Panc1 (cell line): ENCODE measurements at regions not wholly inside any gene's neighbourhood (a gene's known extent, or its start where the extent isn't known, plus 50 kb on each side); places are given as distances from the start of the nearest gene placed in this dataset.

Source experiments
- ATAC-seq: fragments of 200-7000 bp; cut with Tn5 transposase; 2 replicates; pipeline ENCODE4 v1.9.1; 2020; ENCODE audit warnings: mild to moderate bottlenecking, moderate library complexity
- BruUV-seq: library from RNA; stranded (reverse); fragments of 400-500 nt; replicated peaks from 2 replicates; lab custom pipeline; 2021; lab: Mats Ljungman, UMichigan
- CTCF ChIA-PET: fragments of 300-600 bp; sonication (Branson Sonifier 250); formaldehyde crosslinking; loops from one replicate; lab custom pipeline; 2022; ENCODE audit warnings: antibody characterized with exemption; lab: Charles Lee
- POLR2A ChIA-PET: fragments of 300-600 bp; sonication (Branson Sonifier 250); formaldehyde crosslinking; loops from one replicate; lab custom pipeline; 2022; ENCODE audit warnings: antibody characterized with exemption; lab: Charles Lee
- DNase-seq: peaks from one replicate; pipeline ENCODE4 v3.0.0-alpha.2; 2010; ENCODE audit warnings: low read depth, low spot score
- H3K27ac ChIP-seq: 2 replicates; pipeline ENCODE4 v1.5.1; 2011; ENCODE audit warnings: mild to moderate bottlenecking, low read length, inconsistent platforms
- H3K27me3 ChIP-seq: fragments of 200-500 bp; sonication (Bioruptor generic); 2 replicates; pipeline ENCODE4 v1.6.0; 2014; ENCODE audit warnings: low read length, inconsistent platforms; ENCODE audit not compliant: control insufficient read depth, insufficient read depth
- H3K36me3 ChIP-seq: fragments of 200-500 bp; sonication (Bioruptor generic); 2 replicates; pipeline ENCODE4 v1.5.1; 2014; ENCODE audit warnings: inconsistent platforms, mild to moderate bottlenecking, low read length, moderate library complexity; ENCODE audit not compliant: control insufficient read depth, insufficient read depth
- H3K4me1 ChIP-seq: 2 replicates; pipeline ENCODE4 v1.5.1; 2011; ENCODE audit warnings: inconsistent platforms, mild to moderate bottlenecking, low read length, moderate library complexity; ENCODE audit not compliant: control insufficient read depth, insufficient read depth
- H3K4me3 ChIP-seq, 2 experiments: 2 replicates each; pipeline ENCODE4 v1.5.1; 2011 to 2012; ENCODE audit warnings: low read depth in 2 of 2, low read length in 2 of 2, mild to moderate bottlenecking in 2 of 2, inconsistent platforms in 1 of 2, moderate library complexity in 1 of 2
- H3K9me3 ChIP-seq: fragments of 200-500 bp; sonication (Bioruptor generic); 2 replicates; pipeline ENCODE4 v1.5.1; 2014; ENCODE audit warnings: low read depth, mild to moderate bottlenecking, inconsistent platforms, low read length, moderate library complexity; ENCODE audit not compliant: control insufficient read depth, insufficient read depth
- POLR2AphosphoS5 ChIP-seq: IDR thresholded peaks from 2 replicates; pipeline ENCODE4 v1.6.1; 2012; ENCODE audit warnings: mild to moderate bottlenecking, low read depth, low read length, moderate library complexity
- SIN3A ChIP-seq: IDR thresholded peaks from 2 replicates; pipeline ENCODE4 v1.6.1; 2012; ENCODE audit warnings: low read depth, mild to moderate bottlenecking, low read length, moderate library complexity, borderline replicate concordance; ENCODE audit not compliant: insufficient read depth
- TCF7L2 ChIP-seq: IDR thresholded peaks from 2 replicates; pipeline ENCODE4 v1.6.1; 2011; ENCODE audit warnings: mild to moderate bottlenecking, low read depth, low read length, inconsistent platforms
- in situ Hi-C: cut with HindIII; loops from 2 replicates; pipeline ENCODE4 v1.10.0; 2016; ENCODE audit warnings: low sequenced_read_pairs, low pct_unique_long_range_greater_than_20kb
- intact Hi-C: fragments of 100-400 bp; cut with micrococcal nuclease; formaldehyde crosslinking; loops from one replicate; pipeline ENCODE4 v1.10.0; 2022; ENCODE audit not compliant: unreplicated experiment
- TF ChIP-seq, protein P1 (sequence below), 2 experiments: IDR thresholded peaks; 2 replicates each; pipeline ENCODE4 v1.6.1; 2011 to 2012; ENCODE audit warnings: low read depth in 2 of 2, control low read depth in 1 of 2, low read length in 1 of 2, mild to moderate bottlenecking in 1 of 2, moderate library complexity in 1 of 2; ENCODE audit not compliant: insufficient read depth in 1 of 2
- TF ChIP-seq, protein P2 (sequence below): fragments of 450-650 bp; IDR thresholded peaks from 2 replicates; pipeline ENCODE4 v1.5.1; 2017; ENCODE audit warnings: mild to moderate bottlenecking

DNA sequence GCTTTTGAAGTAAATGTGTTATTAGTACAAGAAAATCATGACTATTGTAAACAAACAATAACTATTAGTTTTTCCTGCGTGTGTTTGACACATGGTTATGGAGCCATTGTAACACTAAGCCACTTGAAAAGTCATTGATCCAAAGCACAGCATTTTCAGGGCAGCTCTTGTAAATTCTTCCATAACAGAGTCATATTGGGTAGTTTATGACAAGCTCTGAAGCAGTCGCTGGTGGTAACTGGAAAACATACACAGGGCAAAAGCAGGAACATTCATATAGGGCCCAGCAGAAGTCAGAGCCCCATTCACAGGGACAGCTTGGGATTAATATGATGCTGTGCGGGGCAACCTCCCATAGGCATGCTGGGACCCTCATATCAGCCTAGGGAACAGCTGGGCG lies 483.2 kb upstream of the PTBP2 start:
- no TSS peak for BruUV-seq
- no peak for TF ChIP-seq SIN3A
- intact Hi-C loops (no loop called here), in situ Hi-C loops (no loop called here)
- Histone ChIP-seq H3K27me3 (no peaks in the 10 kb centered on the region), H3K9me3 (no peaks in the 10 kb centered on the region), H3K36me3 (no peaks in the 10 kb centered on the region), H3K27ac (no peak overlapping the region), H3K4me1 (no peaks in the 10 kb centered on the region), H3K4me3 (no peak overlapping the region)
- DNase-seq (no peak), ATAC-seq (no peak)
- CTCF ChIA-PET = no interaction called here
- POLR2A ChIA-PET = no interaction called here

DNA sequence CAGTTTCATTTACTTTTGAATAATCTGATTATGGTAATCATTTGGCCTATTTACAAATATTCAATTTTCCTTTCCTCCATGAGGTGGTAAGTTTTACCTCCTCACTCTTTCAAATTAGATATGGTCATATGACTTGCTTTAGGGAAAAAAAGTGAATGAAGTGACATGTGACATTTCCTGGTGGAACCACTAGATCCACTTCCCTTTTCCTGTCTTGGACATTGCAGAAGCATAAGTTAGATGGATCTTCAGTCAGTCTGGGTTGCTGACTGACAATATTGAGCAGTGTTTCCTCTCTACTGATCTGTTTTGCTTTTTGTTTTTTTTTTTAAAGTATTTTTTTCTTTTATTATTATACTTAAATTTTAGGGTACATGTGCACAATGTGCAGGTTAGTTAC lies 481.1 kb upstream of the PTBP2 start:
- BruUV-seq = no TSS peak
- no peak for TF ChIP-seq POLR2AphosphoS5
- TF ChIP-seq, protein P1, sequence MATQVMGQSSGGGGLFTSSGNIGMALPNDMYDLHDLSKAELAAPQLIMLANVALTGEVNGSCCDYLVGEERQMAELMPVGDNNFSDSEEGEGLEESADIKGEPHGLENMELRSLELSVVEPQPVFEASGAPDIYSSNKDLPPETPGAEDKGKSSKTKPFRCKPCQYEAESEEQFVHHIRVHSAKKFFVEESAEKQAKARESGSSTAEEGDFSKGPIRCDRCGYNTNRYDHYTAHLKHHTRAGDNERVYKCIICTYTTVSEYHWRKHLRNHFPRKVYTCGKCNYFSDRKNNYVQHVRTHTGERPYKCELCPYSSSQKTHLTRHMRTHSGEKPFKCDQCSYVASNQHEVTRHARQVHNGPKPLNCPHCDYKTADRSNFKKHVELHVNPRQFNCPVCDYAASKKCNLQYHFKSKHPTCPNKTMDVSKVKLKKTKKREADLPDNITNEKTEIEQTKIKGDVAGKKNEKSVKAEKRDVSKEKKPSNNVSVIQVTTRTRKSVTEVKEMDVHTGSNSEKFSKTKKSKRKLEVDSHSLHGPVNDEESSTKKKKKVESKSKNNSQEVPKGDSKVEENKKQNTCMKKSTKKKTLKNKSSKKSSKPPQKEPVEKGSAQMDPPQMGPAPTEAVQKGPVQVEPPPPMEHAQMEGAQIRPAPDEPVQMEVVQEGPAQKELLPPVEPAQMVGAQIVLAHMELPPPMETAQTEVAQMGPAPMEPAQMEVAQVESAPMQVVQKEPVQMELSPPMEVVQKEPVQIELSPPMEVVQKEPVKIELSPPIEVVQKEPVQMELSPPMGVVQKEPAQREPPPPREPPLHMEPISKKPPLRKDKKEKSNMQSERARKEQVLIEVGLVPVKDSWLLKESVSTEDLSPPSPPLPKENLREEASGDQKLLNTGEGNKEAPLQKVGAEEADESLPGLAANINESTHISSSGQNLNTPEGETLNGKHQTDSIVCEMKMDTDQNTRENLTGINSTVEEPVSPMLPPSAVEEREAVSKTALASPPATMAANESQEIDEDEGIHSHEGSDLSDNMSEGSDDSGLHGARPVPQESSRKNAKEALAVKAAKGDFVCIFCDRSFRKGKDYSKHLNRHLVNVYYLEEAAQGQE (IDR thresholded peaks at IDR 0.05; ENCODE audit: insufficient read depth in 1 of 2, low read depth in 2 of 2, low read length in 1 of 2) = no peak
- TF ChIP-seq SIN3A = no peak
- TF ChIP-seq, protein P2, sequence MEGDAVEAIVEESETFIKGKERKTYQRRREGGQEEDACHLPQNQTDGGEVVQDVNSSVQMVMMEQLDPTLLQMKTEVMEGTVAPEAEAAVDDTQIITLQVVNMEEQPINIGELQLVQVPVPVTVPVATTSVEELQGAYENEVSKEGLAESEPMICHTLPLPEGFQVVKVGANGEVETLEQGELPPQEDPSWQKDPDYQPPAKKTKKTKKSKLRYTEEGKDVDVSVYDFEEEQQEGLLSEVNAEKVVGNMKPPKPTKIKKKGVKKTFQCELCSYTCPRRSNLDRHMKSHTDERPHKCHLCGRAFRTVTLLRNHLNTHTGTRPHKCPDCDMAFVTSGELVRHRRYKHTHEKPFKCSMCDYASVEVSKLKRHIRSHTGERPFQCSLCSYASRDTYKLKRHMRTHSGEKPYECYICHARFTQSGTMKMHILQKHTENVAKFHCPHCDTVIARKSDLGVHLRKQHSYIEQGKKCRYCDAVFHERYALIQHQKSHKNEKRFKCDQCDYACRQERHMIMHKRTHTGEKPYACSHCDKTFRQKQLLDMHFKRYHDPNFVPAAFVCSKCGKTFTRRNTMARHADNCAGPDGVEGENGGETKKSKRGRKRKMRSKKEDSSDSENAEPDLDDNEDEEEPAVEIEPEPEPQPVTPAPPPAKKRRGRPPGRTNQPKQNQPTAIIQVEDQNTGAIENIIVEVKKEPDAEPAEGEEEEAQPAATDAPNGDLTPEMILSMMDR = no peak
- TF ChIP-seq TCF7L2 = no peak
- no peaks in the 10 kb centered on the region for H3K36me3 ChIP-seq
- H3K4me3 ChIP-seq = no peak overlapping the region
- in situ Hi-C loops = no loop called here
- CTCF ChIA-PET = no interaction called here
- H3K27ac ChIP-seq = no peak overlapping the region
- ATAC-seq (no peak), DNase-seq (no peak)
- POLR2A ChIA-PET = no interaction called here
- H3K4me1 ChIP-seq = no peaks in the 10 kb centered on the region
- H3K9me3 ChIP-seq = no peaks in the 10 kb centered on the region
- H3K27me3 ChIP-seq = no peaks in the 10 kb centered on the region
- intact Hi-C loops = no loop called here

DNA sequence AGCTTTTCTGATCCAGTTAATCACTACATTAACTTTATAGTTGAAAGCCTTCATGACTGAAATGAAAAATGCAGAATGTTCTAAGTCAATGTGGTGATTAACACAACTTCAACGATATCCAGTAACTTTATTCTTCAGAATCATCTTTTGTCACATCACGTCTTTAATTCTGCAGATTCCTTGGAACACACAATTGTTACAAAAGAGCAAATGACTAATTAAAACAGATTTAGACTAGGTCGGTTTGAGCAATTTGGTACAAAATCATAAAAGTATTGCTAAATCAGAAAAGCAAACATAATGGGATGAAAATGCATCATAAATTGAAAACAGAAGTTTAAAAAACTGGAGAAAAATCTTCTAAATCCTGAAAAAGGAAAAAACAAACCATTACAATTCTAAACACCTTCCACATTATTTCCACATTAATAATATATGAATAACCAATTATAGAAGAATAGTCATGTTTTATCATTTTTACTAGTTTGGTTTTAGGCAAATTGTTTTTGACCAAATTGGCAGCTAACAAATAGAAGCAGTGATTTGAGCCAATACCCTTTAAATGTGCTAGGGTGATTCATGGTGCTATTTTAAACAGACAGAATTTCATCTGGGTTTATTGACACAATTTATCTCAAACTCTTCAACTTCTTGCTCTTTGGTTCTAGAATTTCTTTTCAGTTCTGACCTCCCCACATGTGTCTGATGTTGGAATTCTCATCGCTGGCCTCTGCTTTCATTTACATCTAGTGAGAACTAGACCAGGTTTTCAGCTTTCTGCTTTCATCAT lies 468.1 kb upstream of the PTBP2 start:
- ChIA-PET POLR2A (no interaction called here), CTCF (no interaction called here)
- BruUV-seq = no TSS peak
- DNase-seq = no peak
- in situ Hi-C loops (no loop called here), intact Hi-C loops (no loop called here)
- TF ChIP-seq, protein P2 = no peak
- TF ChIP-seq, protein P1 (IDR thresholded peaks at IDR 0.05; ENCODE audit: insufficient read depth in 1 of 2, low read depth in 2 of 2, low read length in 1 of 2) = no peak
- Histone ChIP-seq H3K9me3 (no peaks in the 10 kb centered on the region), H3K4me3 (no peak overlapping the region), H3K27me3 (no peaks in the 10 kb centered on the region), H3K36me3 (no peaks in the 10 kb centered on the region), H3K27ac (no peak overlapping the region), H3K4me1 (no peaks in the 10 kb centered on the region)
- no peak for ATAC-seq
